ENCODE measurements at regions not wholly inside any gene's neighbourhood (a gene's known extent, or its start where the extent isn't known, plus 50 kb on each side); places are given as distances from the start of the nearest gene placed in this dataset.

GRCh38 chr14:101030586-101030985 is 127.1 kb upstream of the RTL1 start:
- no peak for TF ChIP-seq CTCF (IDR thresholded peaks at IDR 0.05; ENCODE audit: insufficient read depth, low read length, severe bottlenecking)
- FAIRE-seq (no peak), DNase-seq (ENCODE audit: low read depth) (no peak)
- H3K4me3 ChIP-seq (ENCODE audit: low read depth, low read length), result no peak overlapping the region
- peaks cover under 1% of the 10 kb centered on the region for H3K36me3 ChIP-seq (ENCODE audit: control insufficient read depth, insufficient read depth, low read length)
- H3K27me3 ChIP-seq (ENCODE audit: control insufficient read depth, insufficient read depth, low read length), result no peaks in the 10 kb centered on the region

- Histone ChIP-seq H3K36me3 (ENCODE audit: control insufficient read depth, insufficient read depth, low read length) (peaks cover 1% of the 10 kb centered on the region), H3K4me3 (ENCODE audit: low read depth, low read length) (no peak overlapping the region), H3K27me3 (ENCODE audit: control insufficient read depth, insufficient read depth, low read length) (no peaks in the 10 kb centered on the region)
- DNase-seq (ENCODE audit: low read depth) (no peak), FAIRE-seq (no peak)
- TF ChIP-seq CTCF (IDR thresholded peaks at IDR 0.05; ENCODE audit: insufficient read depth, low read length, severe bottlenecking), result no peak
Observed at GRCh38 chr14:101031186-101031585, 127.7 kb upstream of the RTL1 start.

GRCh38 chr14:101031721-101032120 is 128.2 kb upstream of the RTL1 start:
- H3K4me3 ChIP-seq (ENCODE audit: low read depth, low read length), result no peak overlapping the region
- peaks cover 1% of the 10 kb centered on the region for H3K36me3 ChIP-seq (ENCODE audit: control insufficient read depth, insufficient read depth, low read length)
- TF ChIP-seq CTCF (IDR thresholded peaks at IDR 0.05; ENCODE audit: insufficient read depth, low read length, severe bottlenecking), result no peak
- no peaks in the 10 kb centered on the region for H3K27me3 ChIP-seq (ENCODE audit: control insufficient read depth, insufficient read depth, low read length)
- FAIRE-seq (no peak), DNase-seq (ENCODE audit: low read depth) (no peak)

- FAIRE-seq (no peak), DNase-seq (ENCODE audit: low read depth) (no peak)
- Histone ChIP-seq H3K27me3 (ENCODE audit: control insufficient read depth, insufficient read depth, low read length) (no peaks in the 10 kb centered on the region), H3K36me3 (ENCODE audit: control insufficient read depth, insufficient read depth, low read length) (peaks cover 1% of the 10 kb centered on the region), H3K4me3 (ENCODE audit: low read depth, low read length) (no peak overlapping the region)
- TF ChIP-seq CTCF (IDR thresholded peaks at IDR 0.05; ENCODE audit: insufficient read depth, low read length, severe bottlenecking), result no peak
Observed at GRCh38 chr14:101032433-101032832, 128.9 kb upstream of the RTL1 start.

- H3K27me3 ChIP-seq (ENCODE audit: control insufficient read depth, insufficient read depth, low read length), result no peaks in the 10 kb centered on the region
- FAIRE-seq (peak; percentile 40), DNase-seq (ENCODE audit: low read depth) (no peak)
- no peak for TF ChIP-seq CTCF (IDR thresholded peaks at IDR 0.05; ENCODE audit: insufficient read depth, low read length, severe bottlenecking)
- no peak overlapping the region for H3K4me3 ChIP-seq (ENCODE audit: low read depth, low read length)
- H3K36me3 ChIP-seq (ENCODE audit: control insufficient read depth, insufficient read depth, low read length), result peaks cover 1% of the 10 kb centered on the region
Observed at GRCh38 chr14:101033006-101033405, 129.5 kb upstream of the RTL1 start.

DNA sequence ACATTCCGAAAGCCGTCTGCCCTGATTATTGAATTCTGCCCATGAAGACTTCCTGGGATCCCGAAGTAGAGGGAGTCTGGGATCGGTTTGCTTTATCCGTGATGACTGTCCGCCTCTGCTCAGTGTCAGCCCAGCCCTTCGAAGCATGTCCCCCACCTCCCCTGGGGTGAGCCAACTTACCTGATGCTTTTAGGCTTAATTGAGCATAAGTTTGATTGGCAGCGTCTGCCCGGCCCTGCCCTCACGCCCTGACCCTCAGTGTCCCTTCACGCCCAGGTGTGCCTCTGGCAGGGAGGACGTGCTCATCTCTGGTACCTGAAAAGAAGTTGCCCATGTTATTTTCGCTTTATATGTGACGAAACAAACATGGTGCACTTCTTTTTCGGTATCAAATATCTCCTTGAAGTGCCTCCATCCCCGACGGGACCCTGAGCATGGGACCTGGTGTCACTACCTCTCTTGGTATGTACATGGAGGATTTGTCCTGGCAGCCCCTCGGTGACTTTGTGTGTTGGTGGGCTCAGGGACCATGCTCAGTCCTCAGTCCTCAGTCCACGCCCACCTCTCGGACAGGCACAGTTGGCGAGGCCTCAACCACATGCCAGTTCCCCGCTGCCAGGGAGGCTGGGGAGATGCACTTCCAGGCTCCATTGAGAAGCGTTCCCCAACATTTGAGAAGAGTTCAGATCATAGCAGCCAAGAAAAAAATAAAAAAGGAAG is 130.1 kb upstream of the RTL1 start:
- no peak for DNase-seq (ENCODE audit: low read depth)
- Histone ChIP-seq H3K4me3 (ENCODE audit: low read depth, low read length) (no peak overlapping the region), H3K27me3 (ENCODE audit: control insufficient read depth, insufficient read depth, low read length) (no peaks in the 10 kb centered on the region), H3K36me3 (ENCODE audit: control insufficient read depth, insufficient read depth, low read length) (peaks cover 1% of the 10 kb centered on the region)
- TF ChIP-seq CTCF (IDR thresholded peaks at IDR 0.05; ENCODE audit: insufficient read depth, low read length, severe bottlenecking), result no peak
- FAIRE-seq, result peak; percentile 62

Measured in bronchial epithelial cell (primary cell).